ENCODE measurements at regions not wholly inside any gene's neighbourhood (a gene's known extent, or its start where the extent isn't known, plus 50 kb on each side); places are given as distances from the start of the nearest gene placed in this dataset.

DNA sequence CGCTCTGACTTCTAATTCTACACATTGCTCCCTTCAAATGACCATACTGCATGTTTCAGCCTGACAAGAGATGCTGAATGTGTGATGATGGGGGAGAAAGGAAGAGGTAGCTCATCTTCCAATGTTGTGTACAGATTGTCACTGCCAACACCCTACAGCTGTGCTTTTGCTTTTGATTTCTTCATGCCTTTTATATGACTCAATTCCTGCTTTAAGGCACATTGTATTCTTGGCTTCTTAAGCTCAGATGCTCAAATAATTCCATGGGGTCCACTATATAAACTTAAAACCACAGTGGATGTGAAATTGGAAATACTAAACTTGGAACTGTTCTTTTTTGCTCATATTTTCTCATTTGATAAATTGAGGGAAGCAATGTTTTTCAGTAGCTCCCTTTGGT is 183.2 kb upstream of the WDFY3 start:
- no peaks in the 10 kb centered on the region for H3K4me1 Mint-ChIP-seq (ENCODE audit: low read depth)
- H3K4me3 Mint-ChIP-seq = no peak overlapping the region
- H3K9me3 Mint-ChIP-seq = no peaks in the 10 kb centered on the region
- no peak overlapping the region for H3K27ac Mint-ChIP-seq
- no peaks in the 10 kb centered on the region for H3K27me3 Mint-ChIP-seq (ENCODE audit: insufficient read depth)
- no peak for DNase-seq (ENCODE audit: low spot score)
- no peaks in the 10 kb centered on the region for H3K36me3 Mint-ChIP-seq (ENCODE audit: low read depth)
- intact Hi-C loops (cut with micrococcal nuclease) = loop anchor here (5.0 kb wide), 1 partner anchor 823 kb away; no protein-coding TSS in a partner anchor

DNA sequence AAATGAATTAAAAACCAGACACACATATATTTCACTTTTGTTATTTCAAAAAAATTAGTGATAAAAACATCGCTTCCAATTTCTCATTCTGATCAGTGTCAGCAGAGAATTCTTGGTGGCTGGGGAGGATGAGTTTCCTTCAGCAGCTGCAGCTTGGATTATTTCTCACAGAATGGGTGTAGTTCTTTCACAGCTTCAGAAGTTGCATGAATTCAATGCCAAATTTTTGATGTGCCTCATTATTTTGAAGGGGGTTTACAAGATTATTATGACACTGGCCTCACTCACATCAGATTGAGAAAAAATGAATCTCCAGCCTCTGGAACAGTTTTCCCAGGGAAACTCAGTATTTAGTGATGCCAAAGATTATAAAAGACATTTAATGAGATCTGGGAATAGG is 184.9 kb upstream of the WDFY3 start:
- Mint-ChIP-seq H3K4me1 (ENCODE audit: low read depth) (no peaks in the 10 kb centered on the region), H3K9me3 (no peaks in the 10 kb centered on the region), H3K27me3 (ENCODE audit: insufficient read depth) (no peaks in the 10 kb centered on the region), H3K27ac (no peak overlapping the region), H3K36me3 (ENCODE audit: low read depth) (no peaks in the 10 kb centered on the region), H3K4me3 (no peak overlapping the region)
- no peak for DNase-seq (ENCODE audit: low spot score)
- intact Hi-C loops (cut with micrococcal nuclease) = no loop called here

DNA sequence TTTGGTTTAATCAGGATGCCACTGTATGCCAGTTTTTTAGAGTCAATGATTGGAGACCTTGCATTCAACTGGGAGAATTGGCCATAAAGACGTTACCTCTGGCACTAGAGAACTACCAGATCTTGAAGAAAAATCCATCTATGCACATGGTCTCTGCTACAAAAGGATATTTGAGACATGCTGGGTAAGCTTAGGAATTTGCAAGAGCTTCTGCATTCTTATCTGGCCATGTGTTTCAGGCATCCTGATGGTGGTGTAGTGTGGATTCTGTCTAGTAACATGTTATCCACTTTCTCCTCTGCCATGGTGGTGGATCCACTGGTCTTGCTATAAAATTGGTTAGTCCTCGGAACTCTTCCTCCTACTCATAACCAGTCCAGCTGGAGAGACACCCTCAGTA is 185.3 kb upstream of the WDFY3 start:
- H3K36me3 Mint-ChIP-seq (ENCODE audit: low read depth) = no peaks in the 10 kb centered on the region
- intact Hi-C loops (cut with micrococcal nuclease) = no loop called here
- H3K4me1 Mint-ChIP-seq (ENCODE audit: low read depth) = no peaks in the 10 kb centered on the region
- no peak overlapping the region for H3K4me3 Mint-ChIP-seq
- H3K27ac Mint-ChIP-seq = no peak overlapping the region
- DNase-seq (ENCODE audit: low spot score) = no peak
- H3K9me3 Mint-ChIP-seq = no peaks in the 10 kb centered on the region
- no peaks in the 10 kb centered on the region for H3K27me3 Mint-ChIP-seq (ENCODE audit: insufficient read depth)

GRCh38 chr4:85152480-85152879 is 186.0 kb upstream of the WDFY3 start:
- no peak overlapping the region for H3K4me3 Mint-ChIP-seq
- no peaks in the 10 kb centered on the region for H3K36me3 Mint-ChIP-seq (ENCODE audit: low read depth)
- no peaks in the 10 kb centered on the region for H3K9me3 Mint-ChIP-seq
- no peak overlapping the region for H3K27ac Mint-ChIP-seq
- intact Hi-C loops (cut with micrococcal nuclease) = no loop called here
- no peaks in the 10 kb centered on the region for H3K4me1 Mint-ChIP-seq (ENCODE audit: low read depth)
- no peaks in the 10 kb centered on the region for H3K27me3 Mint-ChIP-seq (ENCODE audit: insufficient read depth)
- DNase-seq (ENCODE audit: low spot score) = no peak

DNA sequence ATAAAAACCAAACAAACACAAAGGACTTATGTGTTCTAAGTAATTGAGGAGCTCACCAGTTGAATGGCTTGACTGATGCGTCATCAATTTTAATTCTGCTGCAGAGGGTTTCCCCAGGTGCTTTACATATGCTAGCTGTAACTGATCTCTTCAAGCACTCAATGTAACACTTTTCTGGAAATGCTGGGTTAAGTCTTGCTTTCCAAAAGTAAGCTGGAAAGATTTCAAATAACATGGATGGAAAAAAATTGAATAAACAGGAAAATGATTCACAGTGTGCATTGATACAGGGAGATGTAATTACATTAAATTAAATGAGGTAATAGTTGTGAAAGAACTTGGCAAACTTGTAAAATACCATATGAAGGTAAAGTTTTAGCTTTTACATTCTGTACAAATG is 186.7 kb upstream of the WDFY3 start:
- Mint-ChIP-seq H3K4me3 (no peak overlapping the region), H3K36me3 (ENCODE audit: low read depth) (no peaks in the 10 kb centered on the region), H3K9me3 (no peaks in the 10 kb centered on the region), H3K4me1 (ENCODE audit: low read depth) (no peaks in the 10 kb centered on the region), H3K27me3 (ENCODE audit: insufficient read depth) (no peaks in the 10 kb centered on the region), H3K27ac (no peak overlapping the region)
- intact Hi-C loops (cut with micrococcal nuclease) = no loop called here
- no peak for DNase-seq (ENCODE audit: low spot score)

- H3K27me3 Mint-ChIP-seq (ENCODE audit: insufficient read depth) = no peaks in the 10 kb centered on the region
- intact Hi-C loops (cut with micrococcal nuclease) = no loop called here
- H3K27ac Mint-ChIP-seq = no peak overlapping the region
- H3K36me3 Mint-ChIP-seq (ENCODE audit: low read depth) = no peaks in the 10 kb centered on the region
- no peak overlapping the region for H3K4me3 Mint-ChIP-seq
- H3K9me3 Mint-ChIP-seq = no peaks in the 10 kb centered on the region
- DNase-seq (ENCODE audit: low spot score) = no peak
- no peaks in the 10 kb centered on the region for H3K4me1 Mint-ChIP-seq (ENCODE audit: low read depth)
Observed at GRCh38 chr4:85154591-85154990, 188.1 kb upstream of the WDFY3 start.

DNA sequence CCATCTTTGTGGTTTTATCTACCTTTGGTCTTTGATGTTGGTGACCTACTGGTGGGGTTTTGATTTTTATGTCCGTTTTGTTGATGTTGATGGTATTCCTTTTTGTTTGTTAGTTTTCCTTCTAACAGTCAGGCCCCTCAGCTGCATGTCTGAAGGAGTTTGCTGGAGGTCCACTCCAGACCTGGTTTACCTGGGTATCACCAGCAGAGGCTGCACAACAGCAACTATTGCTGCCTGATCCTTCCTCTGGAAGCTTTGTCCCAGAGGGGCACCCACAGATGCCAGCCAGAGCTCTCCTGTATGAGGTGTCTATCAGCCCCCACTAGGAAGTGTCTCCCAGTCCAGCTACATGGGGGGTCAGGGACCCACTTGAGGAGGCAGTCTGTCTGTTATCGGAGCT is 199.3 kb upstream of the WDFY3 start:
- Mint-ChIP-seq H3K36me3 (ENCODE audit: low read depth) (no peaks in the 10 kb centered on the region), H3K27me3 (ENCODE audit: insufficient read depth) (no peaks in the 10 kb centered on the region), H3K4me3 (no peak overlapping the region), H3K27ac (no peak overlapping the region), H3K9me3 (no peaks in the 10 kb centered on the region), H3K4me1 (ENCODE audit: low read depth) (no peaks in the 10 kb centered on the region)
- DNase-seq (ENCODE audit: low spot score) = no peak
- intact Hi-C loops (cut with micrococcal nuclease) = no loop called here

DNA sequence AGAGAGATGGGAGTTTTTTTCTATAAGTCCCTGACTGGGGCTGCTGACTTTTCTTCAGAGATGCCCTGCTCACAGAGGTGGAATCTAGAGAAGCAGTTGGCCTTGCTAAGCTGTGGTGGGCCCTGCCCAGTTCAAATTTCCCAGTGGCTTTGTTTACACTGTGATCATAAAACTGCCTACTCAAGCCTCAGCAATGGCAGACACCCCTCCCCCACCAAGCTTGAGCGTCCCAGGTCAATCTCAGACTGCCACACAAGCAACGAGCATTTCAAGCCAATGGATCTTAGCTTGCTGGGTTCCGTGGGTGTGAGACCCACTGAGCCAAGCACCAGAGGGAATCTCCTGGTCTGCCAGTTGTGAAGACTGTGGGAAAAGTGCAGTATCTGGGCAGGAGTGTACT is 199.8 kb upstream of the WDFY3 start:
- Mint-ChIP-seq H3K4me3 (no peak overlapping the region), H3K27ac (no peak overlapping the region), H3K9me3 (no peaks in the 10 kb centered on the region), H3K4me1 (ENCODE audit: low read depth) (no peaks in the 10 kb centered on the region), H3K36me3 (ENCODE audit: low read depth) (no peaks in the 10 kb centered on the region), H3K27me3 (ENCODE audit: insufficient read depth) (no peaks in the 10 kb centered on the region)
- DNase-seq (ENCODE audit: low spot score) = no peak
- intact Hi-C loops (cut with micrococcal nuclease) = no loop called here

DNA sequence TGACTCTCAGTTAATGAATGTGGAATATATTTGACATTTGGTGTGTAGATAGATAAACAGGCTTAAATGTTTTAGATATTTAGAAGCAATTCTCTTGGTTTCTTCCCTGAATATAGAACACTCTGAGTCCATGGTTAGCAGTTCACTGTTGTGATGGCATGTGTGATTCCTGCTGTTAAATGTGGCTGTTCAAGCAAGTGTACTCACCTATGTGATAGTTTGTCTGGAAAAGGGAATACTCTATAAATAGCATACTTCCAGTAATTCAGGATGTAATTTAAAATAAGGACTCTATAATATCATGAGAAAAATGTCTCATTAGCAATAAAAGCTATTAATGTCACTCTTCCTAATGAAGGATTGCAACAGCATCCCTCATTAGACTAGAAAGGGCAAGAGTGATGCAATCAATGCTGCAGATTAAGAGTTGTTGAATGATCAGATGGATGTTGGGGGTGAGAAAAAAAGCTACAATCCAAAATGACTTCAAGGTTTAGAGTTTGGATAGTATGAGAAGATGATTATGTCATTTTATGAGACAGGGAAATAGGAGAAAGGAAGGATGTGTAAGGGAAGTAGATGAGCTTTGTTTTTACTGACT is 201.8 kb upstream of the WDFY3 start:
- H3K36me3 Mint-ChIP-seq (ENCODE audit: low read depth) = no peaks in the 10 kb centered on the region
- intact Hi-C loops (cut with micrococcal nuclease) = no loop called here
- no peaks in the 10 kb centered on the region for H3K27me3 Mint-ChIP-seq (ENCODE audit: insufficient read depth)
- no peaks in the 10 kb centered on the region for H3K4me1 Mint-ChIP-seq (ENCODE audit: low read depth)
- H3K9me3 Mint-ChIP-seq = no peaks in the 10 kb centered on the region
- DNase-seq (ENCODE audit: low spot score) = no peak
- no peak overlapping the region for H3K27ac Mint-ChIP-seq
- H3K4me3 Mint-ChIP-seq = no peak overlapping the region

DNA sequence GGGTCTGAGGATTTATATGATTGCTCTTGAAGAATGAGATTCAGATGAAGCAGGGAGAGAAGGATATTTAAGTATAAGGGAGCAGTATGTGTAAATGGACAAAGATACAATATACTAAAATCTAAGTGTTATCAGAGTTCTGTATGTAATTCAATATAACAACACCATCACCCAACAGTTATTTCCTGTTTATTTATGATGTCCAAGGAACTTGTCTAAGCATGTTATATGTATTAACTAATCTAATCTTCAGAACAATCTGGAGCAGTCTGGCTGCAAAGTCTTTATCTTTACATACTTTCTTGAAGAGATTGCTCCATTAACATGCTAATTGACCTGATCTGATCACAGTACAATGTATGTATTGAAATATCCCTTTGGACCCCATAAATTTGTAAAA is 203.8 kb upstream of the WDFY3 start:
- no peak for DNase-seq (ENCODE audit: low spot score)
- intact Hi-C loops (cut with micrococcal nuclease) = loop anchor here (5.0 kb wide), 1 partner anchor 878 kb away; no protein-coding TSS in a partner anchor
- no peak overlapping the region for H3K27ac Mint-ChIP-seq
- no peak overlapping the region for H3K4me3 Mint-ChIP-seq
- no peaks in the 10 kb centered on the region for H3K9me3 Mint-ChIP-seq
- no peaks in the 10 kb centered on the region for H3K4me1 Mint-ChIP-seq (ENCODE audit: low read depth)
- H3K36me3 Mint-ChIP-seq (ENCODE audit: low read depth) = no peaks in the 10 kb centered on the region
- H3K27me3 Mint-ChIP-seq (ENCODE audit: insufficient read depth) = no peaks in the 10 kb centered on the region

DNA sequence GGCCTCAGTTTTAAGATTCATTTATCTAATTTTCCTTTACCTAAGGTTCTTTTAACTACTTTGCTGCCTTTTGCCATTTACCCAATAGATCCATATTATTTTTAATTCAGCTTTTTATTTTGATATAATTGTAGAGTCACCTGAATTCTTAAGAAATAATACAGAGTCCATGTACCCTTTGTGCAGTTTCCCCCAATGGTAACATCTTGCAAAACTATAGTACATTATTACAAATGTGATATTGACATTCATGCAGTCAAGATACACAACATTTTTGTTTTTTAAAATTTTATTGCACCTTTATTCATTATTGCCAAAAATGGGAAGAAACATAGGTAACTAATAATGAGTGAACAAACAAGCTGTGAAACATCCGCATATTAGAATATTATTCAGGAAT is 208.7 kb upstream of the WDFY3 start:
- no peaks in the 10 kb centered on the region for H3K9me3 Mint-ChIP-seq
- no peak overlapping the region for H3K4me3 Mint-ChIP-seq
- H3K27ac Mint-ChIP-seq = no peak overlapping the region
- intact Hi-C loops (cut with micrococcal nuclease) = no loop called here
- no peaks in the 10 kb centered on the region for H3K36me3 Mint-ChIP-seq (ENCODE audit: low read depth)
- H3K4me1 Mint-ChIP-seq (ENCODE audit: low read depth) = no peaks in the 10 kb centered on the region
- no peak for DNase-seq (ENCODE audit: low spot score)
- no peaks in the 10 kb centered on the region for H3K27me3 Mint-ChIP-seq (ENCODE audit: insufficient read depth)

- DNase-seq (ENCODE audit: low spot score) = no peak
- no peaks in the 10 kb centered on the region for H3K4me1 Mint-ChIP-seq (ENCODE audit: low read depth)
- intact Hi-C loops (cut with micrococcal nuclease) = no loop called here
Observed at GRCh38 chr4:85177092-85177491, 210.6 kb upstream of the WDFY3 start.

DNA sequence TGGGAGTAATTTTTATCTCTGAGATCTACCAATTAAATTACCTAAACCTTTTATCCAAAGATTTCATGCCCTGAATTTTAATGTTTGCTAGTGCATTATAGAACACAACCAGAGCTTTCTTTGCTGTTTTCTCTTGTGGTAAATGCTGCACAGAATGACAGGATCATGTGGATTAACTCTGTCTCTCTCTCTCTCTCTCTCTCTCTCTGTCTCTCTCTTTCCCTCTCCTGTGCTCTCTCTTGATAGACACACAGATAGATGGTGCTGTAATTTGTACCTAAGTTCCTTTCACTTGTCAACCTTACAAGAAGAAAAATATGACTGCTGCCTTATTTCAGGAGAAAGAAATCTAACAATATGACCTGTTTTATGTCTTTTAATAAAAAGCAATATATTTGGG is 211.2 kb upstream of the WDFY3 start:
- no peak overlapping the region for H3K27ac Mint-ChIP-seq
- H3K27me3 Mint-ChIP-seq (ENCODE audit: insufficient read depth) = no peaks in the 10 kb centered on the region
- intact Hi-C loops (cut with micrococcal nuclease) = no loop called here
- no peaks in the 10 kb centered on the region for H3K36me3 Mint-ChIP-seq (ENCODE audit: low read depth)
- no peaks in the 10 kb centered on the region for H3K4me1 Mint-ChIP-seq (ENCODE audit: low read depth)
- no peaks in the 10 kb centered on the region for H3K9me3 Mint-ChIP-seq
- no peak overlapping the region for H3K4me3 Mint-ChIP-seq
- no peak for DNase-seq (ENCODE audit: low spot score)

More at GRCh38 chr4:85177092-85177491, 210.6 kb upstream of the WDFY3 start:
- H3K27ac Mint-ChIP-seq = no peak overlapping the region
- no peaks in the 10 kb centered on the region for H3K27me3 Mint-ChIP-seq (ENCODE audit: insufficient read depth)
- no peaks in the 10 kb centered on the region for H3K9me3 Mint-ChIP-seq
- H3K36me3 Mint-ChIP-seq (ENCODE audit: low read depth) = no peaks in the 10 kb centered on the region
- H3K4me3 Mint-ChIP-seq = no peak overlapping the region

DNA sequence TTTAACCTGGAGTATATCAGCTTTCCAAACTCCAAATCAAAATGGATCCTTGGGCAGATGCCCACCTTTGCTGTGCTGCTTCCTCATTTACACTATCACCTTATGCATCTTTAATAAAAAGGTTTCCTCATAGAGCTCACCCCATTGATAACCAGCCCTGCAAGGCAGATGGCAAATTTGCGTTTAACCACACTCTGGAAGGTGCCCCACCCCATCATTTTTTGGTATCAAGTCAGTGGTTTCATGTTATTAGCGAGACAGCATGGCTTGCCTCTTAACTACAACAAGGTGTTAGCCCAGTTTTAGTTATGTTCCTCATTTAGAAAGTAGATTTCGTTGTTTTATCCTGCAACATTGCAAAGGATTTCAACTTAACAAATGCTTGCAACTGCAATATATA is 214.0 kb upstream of the WDFY3 start:
- Mint-ChIP-seq H3K36me3 (ENCODE audit: low read depth) (no peaks in the 10 kb centered on the region), H3K4me3 (no peak overlapping the region), H3K27ac (no peak overlapping the region), H3K9me3 (no peaks in the 10 kb centered on the region), H3K4me1 (ENCODE audit: low read depth) (no peaks in the 10 kb centered on the region), H3K27me3 (ENCODE audit: insufficient read depth) (no peaks in the 10 kb centered on the region)
- DNase-seq (ENCODE audit: low spot score) = no peak
- intact Hi-C loops (cut with micrococcal nuclease) = no loop called here

All from activated T-helper 1 cell treated with anti-CD3 and anti-CD28 coated beads, Interleukin-12 subunit alpha, Interleukin-12 subunit beta, Interleukin-2, Interleukin-4 antibody, amounts not matched to agents 30 ng/mL and 10 ng/mL and 1 ng/mL, durations not matched to agents 14 hours and 24 hours and 36 hours (primary cell).